Glutamatergic neuron (in vitro differentiated cells): ENCODE measurements at regions not wholly inside any gene's neighbourhood (a gene's known extent, or its start where the extent isn't known, plus 50 kb on each side); places are given as distances from the start of the nearest gene placed in this dataset.

ENCODE experiments used
- DNase-seq: peaks from one replicate; pipeline ENCODE4 v3.0.0; 2022
- H3K27ac Mint-ChIP-seq: one replicate; pipeline ENCODE4 v1.8.0; 2020; ENCODE audit warnings: mild to moderate bottlenecking, mixed read lengths, inconsistent platforms; ENCODE audit not compliant: unreplicated experiment
- H3K27me3 Mint-ChIP-seq: one replicate; pipeline ENCODE4 v1.8.0; 2020; ENCODE audit warnings: mild to moderate bottlenecking, moderate library complexity, mixed read lengths, inconsistent platforms; ENCODE audit not compliant: unreplicated experiment
- H3K36me3 Mint-ChIP-seq: one replicate; pipeline ENCODE4 v1.8.0; 2020; ENCODE audit warnings: mild to moderate bottlenecking, mixed read lengths, inconsistent platforms; ENCODE audit not compliant: unreplicated experiment
- H3K4me1 Mint-ChIP-seq: one replicate; pipeline ENCODE4 v1.8.0; 2020; ENCODE audit warnings: mild to moderate bottlenecking, low read depth, mixed read lengths, inconsistent platforms; ENCODE audit not compliant: unreplicated experiment
- H3K4me3 Mint-ChIP-seq: one replicate; pipeline ENCODE4 v1.8.0; 2020; ENCODE audit warnings: mild to moderate bottlenecking, mixed read lengths, inconsistent platforms; ENCODE audit not compliant: unreplicated experiment
- H3K9me3 Mint-ChIP-seq: one replicate; pipeline ENCODE4 v1.8.0; 2020; ENCODE audit warnings: mild to moderate bottlenecking, moderate library complexity, mixed read lengths, inconsistent platforms; ENCODE audit not compliant: unreplicated experiment
- CTCF ChIP-seq: fragments of 200-600 bp; sonication (generic); IDR thresholded peaks from one replicate; pipeline ENCODE4 v1.5.0; 2021; ENCODE audit not compliant: partially characterized antibody, unreplicated experiment

GRCh38 chr1:79369091-79369490 is 362.6 kb upstream of the ADGRL4 start:
- Mint-ChIP-seq H3K27me3 (no peaks in the 10 kb centered on the region), H3K36me3 (no peaks in the 10 kb centered on the region), H3K4me1 (no peaks in the 10 kb centered on the region), H3K9me3 (no peaks in the 10 kb centered on the region), H3K27ac (no peak overlapping the region), H3K4me3 (no peak overlapping the region)
- TF ChIP-seq CTCF, result no peak
- DNase-seq, result no peak

- no peaks in the 10 kb centered on the region for H3K36me3 Mint-ChIP-seq
- H3K27me3 Mint-ChIP-seq, result no peaks in the 10 kb centered on the region
- no peak overlapping the region for H3K4me3 Mint-ChIP-seq
- no peaks in the 10 kb centered on the region for H3K9me3 Mint-ChIP-seq
- H3K4me1 Mint-ChIP-seq, result no peaks in the 10 kb centered on the region
- H3K27ac Mint-ChIP-seq, result no peak overlapping the region
- DNase-seq, result no peak
- no peak for TF ChIP-seq CTCF
Measured at GRCh38 chr1:79364896-79365295, 358.4 kb upstream of the ADGRL4 start.

GRCh38 chr1:79363430-79363829 is 356.9 kb upstream of the ADGRL4 start:
- Mint-ChIP-seq H3K4me1 (no peaks in the 10 kb centered on the region), H3K9me3 (no peaks in the 10 kb centered on the region), H3K27me3 (no peaks in the 10 kb centered on the region), H3K36me3 (no peaks in the 10 kb centered on the region), H3K4me3 (no peak overlapping the region), H3K27ac (no peak overlapping the region)
- TF ChIP-seq CTCF, result no peak
- no peak for DNase-seq

- no peak for DNase-seq
- Mint-ChIP-seq H3K9me3 (no peaks in the 10 kb centered on the region), H3K27me3 (no peaks in the 10 kb centered on the region), H3K36me3 (no peaks in the 10 kb centered on the region), H3K4me3 (no peak overlapping the region), H3K27ac (no peak overlapping the region), H3K4me1 (no peaks in the 10 kb centered on the region)
- peak; percentile 56 for TF ChIP-seq CTCF
Measured at GRCh38 chr1:79362470-79362869, 355.9 kb upstream of the ADGRL4 start.

- no peaks in the 10 kb centered on the region for H3K27me3 Mint-ChIP-seq
- H3K9me3 Mint-ChIP-seq, result peaks cover 1% of the 10 kb centered on the region
- no peak for DNase-seq
- H3K4me3 Mint-ChIP-seq, result no peak overlapping the region
- H3K27ac Mint-ChIP-seq, result no peak overlapping the region
- no peak for TF ChIP-seq CTCF
- H3K36me3 Mint-ChIP-seq, result no peaks in the 10 kb centered on the region
- peaks cover 1% of the 10 kb centered on the region for H3K4me1 Mint-ChIP-seq
Measured at GRCh38 chr1:79355090-79355489, 348.6 kb upstream of the ADGRL4 start.
